HepG2 (cell line): ENCODE measurements at regions not wholly inside any gene's neighbourhood (a gene's known extent, or its start where the extent isn't known, plus 50 kb on each side); places are given as distances from the start of the nearest gene placed in this dataset.

Source experiments
- CEBPB ChIP-seq: IDR thresholded peaks from 2 replicates; pipeline ENCODE4 v1.6.1; 2011; ENCODE audit warnings: low read depth, low read length, improper control_type of control experiment, borderline replicate concordance
- NFE2L2 ChIP-seq: fragments of 150-350 bp; IDR thresholded peaks from 2 replicates; pipeline ENCODE4 v1.6.1; 2014; ENCODE audit warnings: low read length
- SMARCC2 ChIP-seq: fragments of 450-650 bp; IDR thresholded peaks from 2 replicates; pipeline ENCODE4 v1.6.1; 2017; ENCODE audit warnings: antibody characterized with exemption, mild to moderate bottlenecking
- TAF1 ChIP-seq: sonication (generic); formaldehyde crosslinking; IDR thresholded peaks from 2 replicates; pipeline ENCODE4 v1.4.0; 2020; ENCODE audit warnings: missing genetic modification reagents
- ZBTB43 ChIP-seq: sonication (generic); formaldehyde crosslinking; conservative IDR thresholded peaks from 2 replicates; pipeline ENCODE4 v1.4.0; 2020; ENCODE audit warnings: missing genetic modification reagents
- ZNF17 ChIP-seq: sonication (generic); formaldehyde crosslinking; IDR thresholded peaks from 2 replicates; pipeline ENCODE4 v1.5.0; 2020; ENCODE audit warnings: mild to moderate bottlenecking, missing genetic modification reagents
- ZNF326 ChIP-seq: sonication (generic); formaldehyde crosslinking; IDR thresholded peaks from 2 replicates; pipeline ENCODE4 v1.4.0; 2020; ENCODE audit warnings: missing genetic modification reagents, borderline replicate concordance
- ZNF510 ChIP-seq: sonication (generic); formaldehyde crosslinking; IDR thresholded peaks from 2 replicates; pipeline ENCODE4 v1.4.0; 2020; ENCODE audit warnings: low read depth, mild to moderate bottlenecking, missing genetic modification reagents
- ZSCAN20 ChIP-seq: sonication (generic); formaldehyde crosslinking; IDR thresholded peaks from 2 replicates; pipeline ENCODE4 v1.4.0; 2020; ENCODE audit warnings: missing genetic modification reagents, mild to moderate bottlenecking, borderline replicate concordance
- TF ChIP-seq, protein P1 (sequence below): IDR thresholded peaks from 2 replicates; pipeline ENCODE4 v1.6.1; 2016; ENCODE audit warnings: missing compliant biosample characterization, missing genetic modification reagents, borderline replicate concordance

- TF ChIP-seq SMARCC2: no peak
- TF ChIP-seq CEBPB: no peak
- no peak for TF ChIP-seq NFE2L2
- TF ChIP-seq, protein P1, sequence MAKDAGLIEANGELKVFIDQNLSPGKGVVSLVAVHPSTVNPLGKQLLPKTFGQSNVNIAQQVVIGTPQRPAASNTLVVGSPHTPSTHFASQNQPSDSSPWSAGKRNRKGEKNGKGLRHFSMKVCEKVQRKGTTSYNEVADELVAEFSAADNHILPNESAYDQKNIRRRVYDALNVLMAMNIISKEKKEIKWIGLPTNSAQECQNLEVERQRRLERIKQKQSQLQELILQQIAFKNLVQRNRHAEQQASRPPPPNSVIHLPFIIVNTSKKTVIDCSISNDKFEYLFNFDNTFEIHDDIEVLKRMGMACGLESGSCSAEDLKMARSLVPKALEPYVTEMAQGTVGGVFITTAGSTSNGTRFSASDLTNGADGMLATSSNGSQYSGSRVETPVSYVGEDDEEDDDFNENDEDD (CRISPR knock-in tag): no peak
- TF ChIP-seq TAF1 (CRISPR knock-in tag): no peak
- no peak for TF ChIP-seq ZBTB43 (CRISPR knock-in tag)
- no peak for TF ChIP-seq ZNF510 (CRISPR knock-in tag)
- TF ChIP-seq ZNF326 (CRISPR knock-in tag): no peak
- no peak for TF ChIP-seq ZSCAN20 (CRISPR knock-in tag)
- TF ChIP-seq ZNF17 (CRISPR knock-in tag): no peak
Observed at GRCh38 chr18:27789406-27789805, 387.5 kb downstream of the CDH2 start.
